H1 (cell line): ENCODE measurements at regions not wholly inside any gene's neighbourhood (a gene's known extent, or its start where the extent isn't known, plus 50 kb on each side); places are given as distances from the start of the nearest gene placed in this dataset.

Experiments used
- CHD7 ChIP-seq: fragments of 300-600 bp; sonication (generic); IDR thresholded peaks from 2 replicates; pipeline ENCODE4 v1.7.1; 2012; ENCODE audit warnings: low read length, moderate library complexity, mild to moderate bottlenecking, inconsistent platforms; ENCODE audit not compliant: insufficient replicate concordance
- EGR1 ChIP-seq: IDR thresholded peaks from 2 replicates; pipeline ENCODE4 v1.6.1; 2011; ENCODE audit warnings: low read depth, low read length, borderline replicate concordance
- KDM4A ChIP-seq: IDR thresholded peaks from one replicate; pipeline ENCODE4 v1.7.1; 2012; ENCODE audit warnings: low read depth, mild to moderate bottlenecking, moderate library complexity, low read length, inconsistent platforms; ENCODE audit not compliant: severe bottlenecking
- NANOG ChIP-seq: IDR thresholded peaks from 2 replicates; pipeline ENCODE4 v1.6.1; 2011; ENCODE audit warnings: low read length, low read depth, mild to moderate bottlenecking, inconsistent platforms; ENCODE audit not compliant: insufficient read depth, poor library complexity, severe bottlenecking
- RAD21 ChIP-seq, 2 experiments: IDR thresholded peaks in 1 of 2; conservative IDR thresholded peaks in 1 of 2; 2 replicates each; pipeline ENCODE4 v1.6.1; 2011; ENCODE audit warnings: low read depth in 2 of 2, low read length in 2 of 2, improper control_type of control experiment in 1 of 2, inconsistent platforms in 1 of 2, mild to moderate bottlenecking in 1 of 2, moderate library complexity in 1 of 2
- RBBP5 ChIP-seq: IDR thresholded peaks from 2 replicates; pipeline ENCODE4 v1.7.1; 2012; ENCODE audit warnings: low read depth, mild to moderate bottlenecking, inconsistent platforms, low read length, moderate library complexity, borderline replicate concordance
- YY1 ChIP-seq: IDR thresholded peaks from 2 replicates; pipeline ENCODE4 v1.6.1; 2011; ENCODE audit warnings: low read depth, mild to moderate bottlenecking, low read length

DNA sequence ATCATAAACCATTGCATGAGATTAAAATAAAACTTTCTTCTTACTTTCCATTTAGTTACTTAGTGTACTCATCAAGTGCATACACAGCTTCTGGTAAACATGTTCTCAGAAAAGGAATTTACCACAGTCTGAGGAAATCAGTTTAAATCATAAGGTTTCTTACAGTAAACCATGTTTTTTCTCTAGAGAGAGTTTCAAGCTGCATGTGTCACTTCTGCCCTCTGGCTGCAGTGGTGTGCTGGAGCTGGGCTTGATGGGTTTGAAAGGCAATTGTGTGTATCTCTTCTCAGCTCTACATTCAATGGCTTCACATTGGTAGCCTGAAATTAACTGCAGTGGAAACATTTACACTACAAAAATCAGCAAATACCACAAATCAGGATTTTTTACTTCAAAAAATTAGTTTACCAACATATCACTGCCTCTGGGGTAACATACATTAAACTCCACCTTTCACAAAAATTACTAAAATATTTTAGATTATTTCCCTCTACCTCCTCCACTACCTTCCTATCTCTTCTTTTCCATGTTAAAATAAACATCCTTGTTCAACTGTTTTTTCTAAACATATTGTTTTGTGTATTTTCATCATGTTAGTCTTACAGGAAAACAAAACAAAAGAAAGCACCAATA, 414.3 kb downstream of the ANXA1 start (continued):
- TF ChIP-seq CHD7 (no peak), RAD21 (IDR thresholded peaks at IDR 0.05 in 1 of 2, conservative IDR thresholded peaks at IDR 0.05 in 1 of 2; ENCODE audit: low read depth in 2 of 2, low read length in 2 of 2) (peak; percentile 89 to 91), NANOG (peak; percentile 18), KDM4A (no peak), YY1 (0 out of 2 replicates have a peak, but pooled peaks have one; percentile 33), RBBP5 (no peak), EGR1 (no peak)
